ENCODE measurements at regions not wholly inside any gene's neighbourhood (a gene's known extent, or its start where the extent isn't known, plus 50 kb on each side); places are given as distances from the start of the nearest gene placed in this dataset.

GRCh38 chr2:150292192-150292591 lies 195.3 kb downstream of the RND3 start:
- TF ChIP-seq CTCF (IDR thresholded peaks at IDR 0.05): no peak
- TF ChIP-seq POLR2A (IDR thresholded peaks at IDR 0.05): no peak
